GM18519 (cell line): ENCODE measurements at regions not wholly inside any gene's neighbourhood (a gene's known extent, or its start where the extent isn't known, plus 50 kb on each side); places are given as distances from the start of the nearest gene placed in this dataset.

Experiments used
- ATAC-seq: cut with Tn5 transposase; IDR thresholded peaks from one replicate; pipeline ENCODE4 v1.9.1; 2021; ENCODE audit warnings: mild to moderate bottlenecking, moderate library complexity; ENCODE audit not compliant: unreplicated experiment, low FRiP score

DNA sequence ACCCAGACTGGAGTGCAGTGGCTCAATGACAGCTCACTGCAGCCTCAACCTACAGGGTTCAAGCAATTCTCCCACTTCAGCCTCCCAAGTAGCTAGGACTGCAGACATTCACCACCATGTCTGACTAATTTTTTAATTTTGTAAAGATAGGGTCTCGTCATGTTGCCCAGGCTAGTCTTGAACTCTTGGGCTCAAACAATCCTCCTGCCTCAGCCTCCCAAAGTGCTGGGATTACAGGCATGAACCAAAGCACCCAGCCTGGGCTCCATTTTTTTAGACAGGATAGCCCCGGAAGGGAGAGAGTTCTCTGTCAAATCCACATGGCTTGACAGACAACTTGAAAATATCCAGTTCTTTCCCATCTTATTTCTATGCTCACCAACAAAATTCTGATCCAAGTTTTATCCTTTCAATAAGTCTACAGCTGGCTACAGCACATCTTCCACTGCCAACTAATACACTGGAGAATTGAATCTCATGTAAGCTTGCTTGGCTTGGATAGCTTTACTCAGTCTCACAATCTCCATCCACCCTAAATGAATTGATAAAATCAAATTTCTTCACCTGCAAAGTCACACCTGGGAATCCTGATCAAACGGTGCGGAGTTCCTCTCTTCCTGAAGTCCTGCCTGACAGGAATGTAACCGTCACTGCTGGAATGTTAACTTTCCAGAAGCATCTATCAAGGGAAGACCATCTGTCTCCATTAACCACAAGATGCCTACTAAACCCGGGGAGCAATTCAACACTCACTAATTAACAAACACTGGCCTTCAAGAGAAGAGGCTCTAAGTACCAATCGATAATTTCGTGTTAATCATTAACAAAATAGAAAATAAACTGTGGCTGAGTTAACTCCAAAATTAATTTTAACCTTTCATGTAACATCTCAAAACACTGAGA is 239.7 kb upstream of the MKLN1 start:
- no peak for ATAC-seq

DNA sequence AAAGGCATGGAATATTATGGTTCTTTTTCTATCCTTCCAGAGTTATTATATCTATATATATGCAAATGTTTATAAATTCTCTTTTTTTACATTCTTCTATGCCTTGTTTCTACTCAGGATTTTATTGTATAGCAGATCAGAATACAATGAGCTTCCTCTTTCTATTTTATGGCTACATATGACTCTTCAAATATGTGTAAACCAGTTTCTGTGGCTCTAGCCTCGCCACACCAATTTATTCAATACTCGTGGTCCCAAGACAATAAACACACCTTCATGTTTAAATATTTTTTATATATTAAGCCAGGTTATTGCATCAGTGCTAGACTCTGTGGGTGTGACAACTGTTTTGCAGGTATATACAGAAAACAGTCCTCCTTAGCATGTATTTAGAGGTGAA is 237.5 kb upstream of the MKLN1 start:
- ATAC-seq = no peak

DNA sequence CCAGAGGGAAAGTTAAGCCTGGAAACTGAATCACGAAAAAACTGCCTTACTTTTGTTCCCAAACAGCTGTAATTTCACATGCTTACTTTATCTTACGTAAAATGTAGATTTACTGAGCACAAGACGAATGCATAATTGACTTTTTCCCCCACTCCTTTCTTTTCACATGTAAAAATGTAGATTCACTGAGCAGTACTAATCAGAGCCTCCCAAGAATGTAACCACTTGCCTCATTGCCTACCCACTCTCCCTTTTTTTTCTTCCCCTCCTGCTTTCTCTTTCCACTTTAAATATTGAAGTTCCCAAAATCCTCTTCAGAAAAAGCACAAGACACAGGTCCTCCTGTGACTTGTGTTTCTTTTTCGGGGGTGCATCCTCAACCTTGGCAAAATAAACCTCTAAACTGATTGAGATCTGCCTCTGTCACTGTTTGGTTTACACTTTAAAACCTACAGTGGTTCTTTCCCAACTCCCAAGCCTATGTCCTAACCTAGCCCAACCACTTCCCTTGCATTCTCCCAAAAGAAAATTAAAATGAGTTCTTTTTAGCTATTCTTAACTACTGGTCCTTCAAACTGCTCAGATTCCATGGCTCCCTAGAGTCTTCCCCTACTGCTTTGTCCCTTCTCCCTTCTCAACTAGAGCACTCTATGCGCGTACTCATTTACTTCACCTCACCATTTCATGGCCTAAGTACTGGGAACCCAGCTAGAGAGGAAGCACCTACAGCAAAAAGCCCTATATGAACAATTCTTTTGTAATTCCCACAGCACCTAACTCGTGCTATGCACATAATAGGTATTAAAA is 236.6 kb upstream of the MKLN1 start:
- ATAC-seq = no peak

DNA sequence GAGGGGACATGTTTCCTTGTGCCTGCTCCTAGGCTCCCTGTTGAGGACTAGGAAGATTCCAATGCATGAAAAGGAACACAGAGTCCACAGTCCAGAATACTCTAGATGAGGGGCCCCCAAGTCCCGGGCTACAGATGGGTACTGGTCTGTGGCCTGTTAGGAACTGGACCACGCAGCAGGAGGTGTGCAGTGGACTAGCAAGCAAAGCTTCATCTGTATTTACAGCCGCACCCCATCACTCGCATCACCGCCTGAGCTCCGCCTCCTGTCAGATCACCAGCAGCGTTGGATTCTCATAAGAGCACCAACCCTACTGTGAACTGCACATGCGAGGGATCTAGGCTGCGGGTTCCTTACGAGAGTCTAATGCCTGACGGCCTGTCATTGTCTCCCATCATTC is 233.0 kb upstream of the MKLN1 start:
- ATAC-seq = no peak

DNA sequence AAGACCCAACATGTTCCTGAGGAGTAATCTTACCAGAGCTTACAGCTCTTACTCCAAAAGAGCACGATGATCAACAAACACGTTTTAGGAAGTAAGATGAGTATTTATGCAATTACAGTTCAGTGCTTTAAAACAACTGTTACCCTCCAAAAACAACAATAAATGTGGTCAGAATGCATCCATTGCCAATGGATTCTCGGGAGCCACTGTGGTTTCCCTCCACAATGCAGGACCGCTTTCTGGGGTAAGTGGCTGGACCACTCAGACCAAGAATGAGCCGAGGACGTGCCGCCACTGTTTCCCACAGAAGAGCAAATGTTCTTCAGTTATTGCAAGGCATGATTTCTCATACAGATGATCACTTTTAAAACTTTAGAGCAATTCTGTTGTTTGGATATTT is 232.3 kb upstream of the MKLN1 start:
- ATAC-seq = no peak

DNA sequence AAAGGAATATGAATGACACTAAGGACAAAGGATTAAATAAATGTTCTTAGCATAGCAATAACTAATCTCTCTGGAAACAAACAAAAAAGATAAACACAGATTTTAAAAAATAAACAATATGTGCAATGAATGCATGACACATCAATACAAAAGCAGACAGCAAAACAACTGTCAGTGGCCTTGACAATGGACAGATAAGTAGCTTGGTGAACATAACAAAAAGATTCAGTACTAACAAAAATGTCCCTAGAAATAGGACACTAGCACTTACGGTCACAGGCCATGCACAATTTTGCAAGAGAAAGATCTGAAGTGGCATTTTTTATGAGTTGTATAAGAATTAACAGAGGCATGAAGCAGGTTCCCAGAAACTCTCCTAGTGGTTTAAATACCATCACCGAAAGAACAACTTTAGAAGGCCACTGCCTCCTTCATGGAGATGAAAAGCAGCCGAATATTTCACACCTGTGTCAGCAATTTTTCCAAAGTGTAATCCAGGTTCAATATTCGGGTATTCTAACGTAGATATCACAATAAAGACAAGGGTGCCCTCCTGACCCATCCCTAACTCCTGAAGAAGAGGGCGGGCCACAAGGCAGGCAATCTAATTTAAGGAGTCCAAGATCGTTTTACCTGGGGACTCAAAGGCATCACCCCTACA is 231.3 kb upstream of the MKLN1 start:
- no peak for ATAC-seq

DNA sequence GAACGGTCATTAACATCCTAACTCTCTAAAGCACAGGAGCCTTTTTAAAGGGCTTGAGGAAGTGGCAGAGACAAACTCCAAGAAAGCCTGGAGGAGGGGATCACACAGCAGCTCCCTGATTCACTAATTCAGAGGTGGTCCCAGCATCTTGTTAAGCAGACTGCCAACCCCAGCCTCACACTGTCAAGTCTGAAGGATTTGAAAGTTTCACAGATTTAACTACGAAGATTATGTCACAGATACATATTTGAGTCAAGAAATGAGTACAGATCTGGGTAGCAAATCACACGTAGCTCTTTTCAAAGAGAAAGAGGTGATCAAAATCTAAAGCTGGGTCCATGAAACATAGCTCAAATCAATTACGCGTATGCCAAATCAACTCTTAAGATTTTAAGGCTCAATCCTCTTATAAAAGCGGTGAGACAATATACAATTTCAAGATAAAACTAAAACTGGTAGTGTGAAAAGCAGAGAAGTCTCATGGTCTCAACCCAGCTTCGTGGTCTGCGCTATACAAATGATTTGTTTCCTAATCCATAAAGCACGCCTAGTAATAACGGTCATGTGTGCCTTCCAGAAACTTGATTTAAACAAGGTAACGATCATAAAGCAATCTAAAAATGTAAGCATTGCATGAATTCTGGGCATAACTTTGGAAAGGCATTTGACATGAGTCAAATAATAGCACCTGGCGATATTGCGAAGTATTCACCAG is 229.9 kb upstream of the MKLN1 start:
- no peak for ATAC-seq

DNA sequence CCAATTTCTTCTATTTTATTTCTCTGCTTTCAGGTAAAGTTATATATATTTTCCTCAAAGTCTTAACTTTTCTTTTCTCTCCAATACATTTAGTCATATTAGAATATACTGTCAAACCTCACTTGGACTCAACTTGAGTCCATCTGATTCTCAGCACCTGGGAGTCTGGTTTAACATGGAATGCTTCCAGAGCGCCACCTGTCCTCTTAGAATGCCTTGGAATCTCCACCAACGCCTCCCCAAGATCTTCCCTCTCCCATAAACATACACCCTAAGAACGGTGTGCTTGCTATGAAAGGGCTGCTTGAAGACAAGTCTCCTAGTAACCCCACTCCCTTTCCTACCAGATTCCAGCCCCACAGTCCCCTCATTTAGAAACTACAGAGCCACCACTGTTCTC is 229.1 kb upstream of the MKLN1 start:
- ATAC-seq = no peak

DNA sequence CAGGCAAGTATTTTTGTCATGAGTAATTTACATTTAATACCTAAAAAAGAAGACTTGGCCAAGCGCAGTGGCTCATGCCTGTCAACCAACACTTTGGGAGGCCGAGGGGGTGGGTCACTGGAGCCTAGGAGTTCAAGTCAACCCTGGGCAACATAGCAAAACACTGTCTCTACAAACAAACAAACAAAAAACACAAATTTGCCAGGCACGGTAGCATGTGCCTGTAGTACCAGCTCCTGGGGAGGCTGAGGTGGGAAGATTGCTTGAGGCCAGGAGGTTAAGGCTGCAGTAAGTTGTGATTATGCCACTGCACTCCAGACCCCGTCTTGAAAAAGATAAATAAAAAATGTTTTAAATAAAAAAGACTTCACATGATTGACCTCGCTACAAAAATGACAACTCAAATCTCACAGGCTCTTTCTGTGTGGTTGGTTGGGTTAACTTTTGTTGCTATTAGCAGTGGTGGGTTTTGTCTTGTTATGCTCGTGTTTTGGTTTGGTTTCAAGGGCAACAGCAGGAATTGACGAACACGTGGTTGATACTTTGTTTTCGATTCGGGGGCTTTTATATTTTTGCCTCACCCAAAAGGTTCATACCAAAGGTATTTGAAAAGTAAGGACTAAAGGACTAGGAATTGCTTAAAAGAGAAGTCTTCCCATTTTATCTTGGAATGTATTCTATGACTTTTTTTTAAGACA is 227.2 kb upstream of the MKLN1 start:
- ATAC-seq = no peak

DNA sequence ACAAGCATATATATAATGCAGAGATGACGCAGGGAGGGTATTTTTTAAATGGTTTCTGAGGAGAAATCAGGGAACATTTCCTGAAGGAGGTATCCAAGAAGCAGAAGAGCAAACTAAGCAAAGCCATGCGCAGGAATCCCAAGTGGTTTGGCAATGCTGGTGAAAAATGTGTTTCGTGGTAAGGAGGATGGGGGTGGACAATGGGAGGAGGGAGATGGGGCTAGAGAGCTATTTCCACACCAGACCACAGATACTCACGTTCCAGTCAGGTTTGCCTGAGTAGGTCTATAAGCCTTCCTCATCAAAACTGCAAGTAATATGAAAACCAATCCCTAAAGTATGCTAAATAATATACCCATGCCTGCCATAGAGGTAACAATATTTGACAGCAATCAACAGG is 223.7 kb upstream of the MKLN1 start:
- ATAC-seq = no peak

DNA sequence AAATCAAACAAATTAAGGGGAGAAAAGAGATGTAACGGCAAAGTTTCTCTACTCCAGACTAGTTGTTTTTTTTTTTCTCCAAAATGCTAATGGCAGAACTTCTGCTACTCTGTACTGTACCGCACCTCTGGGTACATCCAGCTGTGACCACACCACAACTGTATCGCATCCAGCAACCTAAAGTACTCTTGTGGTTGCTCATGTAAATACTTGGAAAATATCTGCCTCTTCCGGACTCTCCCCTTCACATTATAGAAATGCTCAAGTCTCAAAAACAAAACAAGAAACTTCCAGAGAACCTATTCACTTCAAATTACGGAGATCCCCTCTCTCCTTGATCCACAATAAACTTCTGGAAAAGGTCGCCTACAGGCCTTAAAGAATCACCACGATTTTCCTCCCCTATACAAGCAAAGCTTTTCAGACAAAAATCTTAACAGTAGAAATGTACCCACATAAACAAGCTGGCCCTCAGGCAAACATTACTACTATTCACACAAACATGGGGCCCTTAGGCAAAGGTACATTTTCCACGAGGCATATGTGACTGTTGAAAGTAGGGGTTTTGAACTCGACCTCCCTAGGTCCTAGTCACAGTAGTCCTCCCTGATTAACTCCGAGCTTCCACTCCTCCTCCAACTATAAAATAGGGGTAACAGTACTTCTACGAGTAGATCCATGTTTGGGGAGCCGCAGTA is 222.9 kb upstream of the MKLN1 start:
- no peak for ATAC-seq

DNA sequence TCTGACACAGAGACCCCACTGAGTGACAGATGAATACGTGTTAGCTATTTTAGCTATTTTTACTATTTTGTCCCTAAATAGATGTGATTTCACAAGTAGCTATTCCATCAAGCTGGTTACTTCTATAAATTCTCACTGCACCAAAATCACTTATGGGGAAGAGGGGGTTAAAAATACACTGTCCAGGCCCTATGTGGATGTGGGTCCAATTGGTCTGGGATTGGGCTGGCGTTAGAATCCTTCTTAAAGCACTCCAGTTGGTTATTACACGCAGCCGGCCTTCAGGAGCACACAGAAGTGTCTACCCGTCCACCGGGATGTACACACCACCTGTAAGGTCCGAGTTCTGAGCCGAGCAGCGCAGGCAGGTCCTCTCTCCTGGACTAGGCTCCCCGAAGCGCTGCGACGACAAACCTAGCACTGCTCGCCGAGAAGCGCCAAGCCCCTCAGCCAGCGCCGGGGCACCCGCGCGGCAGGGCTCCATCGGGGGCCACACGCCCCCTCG is 222.3 kb upstream of the MKLN1 start:
- ATAC-seq = no peak

DNA sequence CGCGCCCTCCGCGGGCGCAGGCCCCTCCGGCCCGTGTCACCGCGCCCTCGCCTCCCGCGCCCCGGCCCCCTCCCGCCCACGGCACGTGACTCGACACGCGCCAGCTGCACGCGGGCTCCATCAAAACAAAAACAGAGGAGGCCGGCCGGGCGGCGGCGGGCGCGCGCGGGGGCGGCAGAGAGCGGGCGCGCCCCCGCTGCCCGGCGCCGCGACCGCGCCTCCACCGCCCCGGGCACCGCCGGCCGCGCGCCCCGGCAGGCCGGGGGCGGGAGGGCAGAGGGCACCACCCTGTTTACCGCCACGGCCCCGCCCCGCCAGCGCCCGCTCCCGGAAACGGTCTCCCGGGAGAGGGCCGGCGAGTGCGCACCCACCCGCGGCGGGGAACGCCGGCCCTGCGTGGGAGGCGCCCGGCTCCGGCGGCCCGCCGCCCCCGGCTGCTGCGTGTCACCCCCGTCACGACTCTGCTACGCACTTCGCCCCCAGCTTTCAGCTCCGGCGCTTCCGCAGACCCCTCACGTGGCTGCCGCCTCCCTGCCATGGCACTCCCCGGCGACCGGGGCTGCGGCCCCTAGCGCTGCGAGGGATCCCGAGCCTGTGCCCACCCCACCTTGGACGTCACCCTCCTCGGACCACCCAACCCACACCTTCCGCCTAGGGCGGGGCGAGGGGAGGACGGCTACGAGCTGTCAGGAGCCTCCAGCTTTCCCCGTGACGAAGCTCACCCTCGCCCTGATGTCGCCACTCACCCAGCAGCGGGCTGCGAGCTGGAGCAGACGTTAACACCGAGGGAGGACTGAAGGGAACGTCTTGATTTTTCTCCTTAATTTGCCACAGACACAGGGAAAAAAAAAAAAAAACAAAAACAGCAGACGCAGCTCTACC is 221.6 kb upstream of the MKLN1 start:
- ATAC-seq = peak; percentile 27

DNA sequence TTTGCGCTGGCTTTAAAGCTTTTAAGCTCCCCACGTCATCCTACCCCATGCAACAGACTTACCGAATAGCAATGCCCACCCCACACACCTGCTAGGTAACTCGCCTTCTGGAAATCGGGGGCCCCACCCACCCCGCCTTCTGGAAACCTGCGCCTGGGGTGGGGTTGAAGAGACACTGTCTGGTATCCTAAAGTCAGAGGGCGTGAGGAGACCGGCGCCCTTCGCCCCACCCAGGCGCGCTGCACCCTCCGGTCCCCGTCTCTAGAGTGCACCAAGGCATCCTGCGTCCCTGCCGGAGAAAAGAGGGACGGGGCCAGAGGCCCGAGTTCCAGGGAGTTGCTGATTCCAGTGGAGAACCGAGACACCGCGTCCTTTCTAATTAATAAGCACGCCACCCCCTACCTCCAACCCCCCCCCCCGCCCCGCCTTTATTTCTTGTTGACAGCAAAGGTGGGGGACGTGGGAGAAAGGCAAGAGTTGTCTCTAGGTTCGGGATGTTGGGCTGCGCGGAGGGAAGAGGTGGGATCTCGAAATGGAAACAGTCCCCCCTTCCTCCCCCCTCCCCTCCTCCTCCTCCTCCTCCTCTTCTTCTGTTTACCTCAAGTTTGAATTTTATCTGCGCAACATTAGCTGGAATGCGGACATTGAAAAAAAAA is 220.9 kb upstream of the MKLN1 start:
- ATAC-seq = no peak

DNA sequence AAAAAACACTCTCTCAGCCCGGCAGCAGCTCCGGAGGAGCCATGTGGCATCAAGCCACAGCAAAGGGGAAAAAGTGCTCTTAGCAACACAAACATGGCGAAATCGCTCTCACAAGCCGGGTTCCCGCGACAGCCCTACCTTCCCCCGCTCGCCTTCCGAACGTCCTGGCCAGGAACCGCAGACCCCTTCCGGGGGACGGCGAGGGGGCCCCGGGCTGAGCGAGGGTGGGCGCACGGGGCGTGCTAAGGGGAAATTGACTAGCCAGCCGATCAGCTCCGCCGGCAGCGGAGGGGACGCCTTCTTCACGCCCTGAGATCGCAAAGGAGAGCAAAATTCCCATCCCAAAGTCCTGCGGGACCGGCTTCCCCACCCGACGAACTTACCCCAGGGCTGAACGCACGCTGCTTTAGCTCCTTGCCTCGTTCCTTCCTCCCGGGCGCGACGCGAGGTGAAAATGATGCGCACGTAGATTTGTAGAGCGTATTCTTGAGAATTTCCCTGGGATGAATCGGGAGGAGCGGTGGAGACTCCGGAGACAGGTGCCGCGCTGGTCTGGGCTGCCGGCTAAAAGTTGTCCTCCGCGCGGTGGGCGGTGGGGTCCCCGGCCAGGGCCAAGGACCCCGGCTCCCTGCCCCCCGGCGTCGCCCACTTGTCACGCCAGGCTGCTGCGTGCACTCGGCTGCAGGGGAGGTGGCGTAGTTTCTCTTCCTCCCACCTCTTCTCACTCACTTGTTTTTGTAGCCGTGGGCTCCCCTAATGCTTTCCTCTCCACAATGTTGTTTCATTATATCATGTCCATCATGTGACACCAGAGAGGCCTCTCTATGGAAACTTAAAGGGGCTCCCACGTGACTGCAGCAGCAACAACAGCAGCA is 220.1 kb upstream of the MKLN1 start:
- ATAC-seq = peak; percentile 40

DNA sequence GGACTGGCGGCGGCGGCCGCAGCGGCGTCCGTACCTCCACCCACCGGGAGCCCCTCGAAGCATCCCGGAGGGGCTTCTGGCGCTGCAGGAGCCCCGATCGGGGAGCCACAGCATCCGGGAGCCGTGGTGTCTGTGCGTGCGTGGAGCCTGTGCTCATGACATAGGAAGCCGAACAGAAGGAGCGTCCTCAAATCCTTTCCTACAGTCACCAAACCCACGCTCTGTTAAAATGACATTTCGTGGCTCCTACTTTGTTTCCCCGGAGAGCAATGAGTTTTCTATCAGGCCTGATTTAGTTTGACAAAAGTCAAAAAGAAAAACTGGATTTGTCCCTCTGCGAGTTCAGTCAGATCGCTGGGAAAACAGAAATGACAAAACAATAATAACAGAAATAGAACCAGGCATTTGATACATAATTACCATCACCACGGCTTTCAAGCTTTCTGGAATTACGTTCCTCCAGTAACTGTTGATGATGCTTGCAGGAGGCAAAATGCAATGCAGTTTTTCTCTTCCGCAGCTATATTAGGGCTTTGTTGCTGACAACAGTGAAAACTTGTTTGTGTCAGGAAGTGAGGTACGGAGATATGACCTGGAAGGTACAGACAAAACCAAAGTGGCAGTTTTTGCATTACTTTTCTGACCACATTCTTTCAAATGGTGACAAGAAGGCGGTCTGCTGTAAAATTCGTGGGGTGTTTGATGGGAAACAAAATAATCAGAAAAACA is 219.3 kb upstream of the MKLN1 start:
- no peak for ATAC-seq
